GM12873 (cell line): ENCODE measurements at regions not wholly inside any gene's neighbourhood (a gene's known extent, or its start where the extent isn't known, plus 50 kb on each side); places are given as distances from the start of the nearest gene placed in this dataset.

Source experiments
- TF ChIP-seq, protein P1 (sequence below): IDR thresholded peaks from 2 replicates; pipeline ENCODE4 v1.5.1; 2012; ENCODE audit warnings: low read depth, mild to moderate bottlenecking, moderate library complexity, low read length, control low read depth; ENCODE audit not compliant: insufficient read depth; ENCODE audit errors: missing control alignments

DNA sequence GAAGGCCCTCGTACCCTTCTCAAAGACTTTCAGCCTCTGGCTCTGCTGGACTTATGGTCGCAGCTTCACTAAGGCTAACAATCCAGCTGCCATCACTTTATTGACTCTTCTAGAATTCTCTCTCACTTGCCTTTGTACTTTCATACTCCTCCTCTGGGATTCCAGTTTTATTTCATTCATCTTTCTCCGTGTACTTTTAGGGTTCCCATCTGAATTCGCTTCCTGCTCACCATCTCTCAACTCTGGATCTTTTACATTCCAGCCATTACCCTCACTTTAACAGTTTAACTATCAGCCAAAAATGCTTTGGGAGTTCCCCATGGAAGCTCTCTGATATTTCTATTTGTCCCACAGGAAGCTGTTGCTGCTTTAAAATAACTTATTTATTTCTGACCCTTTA is 149.3 kb upstream of the KL start:
- TF ChIP-seq, protein P1, sequence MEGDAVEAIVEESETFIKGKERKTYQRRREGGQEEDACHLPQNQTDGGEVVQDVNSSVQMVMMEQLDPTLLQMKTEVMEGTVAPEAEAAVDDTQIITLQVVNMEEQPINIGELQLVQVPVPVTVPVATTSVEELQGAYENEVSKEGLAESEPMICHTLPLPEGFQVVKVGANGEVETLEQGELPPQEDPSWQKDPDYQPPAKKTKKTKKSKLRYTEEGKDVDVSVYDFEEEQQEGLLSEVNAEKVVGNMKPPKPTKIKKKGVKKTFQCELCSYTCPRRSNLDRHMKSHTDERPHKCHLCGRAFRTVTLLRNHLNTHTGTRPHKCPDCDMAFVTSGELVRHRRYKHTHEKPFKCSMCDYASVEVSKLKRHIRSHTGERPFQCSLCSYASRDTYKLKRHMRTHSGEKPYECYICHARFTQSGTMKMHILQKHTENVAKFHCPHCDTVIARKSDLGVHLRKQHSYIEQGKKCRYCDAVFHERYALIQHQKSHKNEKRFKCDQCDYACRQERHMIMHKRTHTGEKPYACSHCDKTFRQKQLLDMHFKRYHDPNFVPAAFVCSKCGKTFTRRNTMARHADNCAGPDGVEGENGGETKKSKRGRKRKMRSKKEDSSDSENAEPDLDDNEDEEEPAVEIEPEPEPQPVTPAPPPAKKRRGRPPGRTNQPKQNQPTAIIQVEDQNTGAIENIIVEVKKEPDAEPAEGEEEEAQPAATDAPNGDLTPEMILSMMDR = no peak

DNA sequence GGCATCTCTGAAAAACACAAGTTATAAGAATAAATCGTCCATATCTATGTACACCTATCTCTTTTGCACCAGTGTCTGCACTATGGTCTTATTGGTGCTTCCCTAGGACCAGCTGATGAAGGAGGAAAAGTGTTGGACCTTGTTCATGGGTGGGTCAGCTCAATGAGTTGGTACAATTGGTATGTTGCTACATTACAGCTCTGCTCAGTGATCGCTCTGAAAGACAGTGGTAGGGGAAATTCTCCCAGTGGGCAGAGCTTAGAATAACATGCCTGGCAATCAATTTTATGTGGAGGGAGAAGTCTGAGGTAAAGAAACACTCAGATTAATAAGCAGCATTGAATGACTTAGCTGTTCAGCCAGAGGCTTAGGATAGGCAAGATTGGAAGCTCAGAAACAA is 138.7 kb upstream of the KL start:
- TF ChIP-seq, protein P1 = no peak

DNA sequence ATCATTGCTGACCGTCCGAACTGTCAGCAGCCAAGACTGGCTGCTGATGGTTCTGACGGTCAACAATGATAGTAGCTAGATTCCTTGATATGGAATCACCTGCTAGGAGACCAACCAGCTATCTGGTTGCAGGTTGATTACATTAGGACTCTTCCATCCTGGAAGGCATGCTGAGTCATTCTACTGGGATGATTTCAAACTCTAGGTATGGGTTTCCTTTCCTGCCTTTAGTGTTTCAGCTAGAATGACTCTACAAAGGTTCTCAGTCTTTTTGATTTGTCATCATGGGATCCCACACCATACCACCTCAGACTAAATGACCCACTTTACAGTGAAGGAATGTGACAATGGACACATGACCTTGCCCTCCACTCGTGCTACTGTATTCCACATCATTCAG is 138.1 kb upstream of the KL start:
- TF ChIP-seq, protein P1 = no peak

DNA sequence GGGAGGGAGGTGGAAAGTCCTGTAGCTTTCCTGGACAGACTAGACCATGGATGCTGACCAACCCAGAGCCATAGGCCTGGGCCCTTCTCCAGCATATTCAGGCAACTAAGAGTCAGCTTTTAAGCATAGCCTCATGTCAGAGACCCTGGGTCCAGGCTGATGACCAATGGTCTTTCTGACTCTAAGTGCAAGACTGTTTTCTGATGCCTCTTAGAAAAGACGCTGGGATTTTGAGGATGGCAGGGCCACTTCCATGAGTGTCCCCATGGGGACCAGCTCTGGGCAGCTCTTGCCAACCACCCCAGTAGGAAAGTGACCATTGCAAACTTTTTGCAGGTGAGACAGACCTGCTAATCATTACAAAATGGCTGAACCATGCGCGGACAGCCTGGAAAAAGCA is 135.6 kb upstream of the KL start:
- TF ChIP-seq, protein P1 = no peak

DNA sequence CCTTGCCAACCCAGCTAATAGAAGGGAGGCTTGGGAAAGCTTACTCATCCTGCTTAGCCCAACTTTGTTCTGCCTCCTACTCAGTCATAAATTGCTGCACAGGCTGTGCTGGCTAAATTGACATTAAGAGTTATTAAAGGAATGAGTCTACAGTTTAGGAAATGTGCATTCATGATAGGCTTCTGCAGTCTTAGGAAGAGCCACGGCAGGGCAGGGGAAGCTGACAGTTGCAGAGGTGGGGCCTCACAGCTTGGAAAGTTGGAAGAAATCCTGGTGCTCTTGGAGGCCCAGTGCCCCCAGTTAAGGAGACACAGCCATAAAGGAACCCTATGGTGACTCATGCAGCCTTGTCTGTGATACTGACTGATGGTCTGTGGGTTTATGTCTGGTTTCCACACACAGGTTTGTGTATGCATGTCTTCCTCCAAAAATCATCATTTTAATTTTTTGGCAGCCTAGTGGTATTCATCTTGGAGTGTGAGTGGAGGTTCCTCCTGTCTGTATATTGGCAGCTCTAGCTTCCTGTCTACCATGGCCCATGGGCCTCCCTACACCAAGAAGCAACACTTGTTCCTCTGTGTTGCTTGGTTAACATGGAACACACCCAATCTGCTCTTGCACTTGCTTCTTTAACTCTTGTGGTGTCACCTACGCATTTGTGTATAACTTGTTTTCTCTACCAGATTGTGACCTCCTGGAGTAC is 135.0 kb upstream of the KL start:
- TF ChIP-seq, protein P1 = no peak

DNA sequence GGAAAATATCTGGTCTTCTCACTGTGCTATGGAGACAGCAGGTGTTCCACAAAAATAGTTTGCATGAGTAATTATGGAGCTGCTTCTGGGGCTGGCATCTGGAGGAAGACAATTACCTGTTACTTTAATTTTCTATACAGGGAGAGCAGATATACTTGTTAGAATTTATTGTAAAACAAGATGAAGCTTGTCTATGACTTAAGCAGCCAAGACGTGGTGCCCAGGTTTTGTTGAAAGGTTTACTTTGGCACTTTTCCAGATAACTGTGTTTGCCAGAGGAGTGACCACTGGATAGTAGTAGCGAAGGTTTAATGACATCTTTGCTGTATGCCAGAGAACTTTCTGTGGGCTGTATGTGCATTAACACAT is 134.5 kb upstream of the KL start:
- TF ChIP-seq, protein P1 = no peak

DNA sequence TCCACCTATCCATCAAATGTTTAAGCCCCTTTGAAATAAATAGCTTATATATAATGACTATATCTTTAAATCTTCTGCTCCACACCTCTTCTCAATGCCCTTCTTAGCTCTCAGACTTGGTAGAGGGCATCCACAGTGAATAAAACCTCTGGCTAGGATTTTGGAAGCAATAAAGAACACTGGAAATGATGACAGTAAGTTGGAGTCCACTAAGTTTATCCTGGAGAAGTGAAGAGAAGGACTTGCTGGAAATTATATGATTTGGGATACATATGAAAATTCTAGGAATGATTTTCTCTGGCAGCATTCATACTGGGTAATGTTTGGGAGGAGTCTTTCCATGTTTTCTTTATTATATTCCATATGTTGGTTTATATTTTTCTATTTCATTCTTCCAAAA is 133.5 kb upstream of the KL start:
- TF ChIP-seq, protein P1 = no peak
